HCT116 (cell line): ENCODE measurements at regions not wholly inside any gene's neighbourhood (a gene's known extent, or its start where the extent isn't known, plus 50 kb on each side); places are given as distances from the start of the nearest gene placed in this dataset.

Experiments used
- EZH2 ChIP-seq: fragments of 200-600 bp; sonication (generic); IDR thresholded peaks from 2 replicates; pipeline ENCODE4 v1.6.1; 2017; ENCODE audit warnings: antibody characterized with exemption, mixed run types
- POLR2A ChIP-seq: IDR thresholded peaks from 2 replicates; pipeline ENCODE4 v1.7.0; 2011; ENCODE audit warnings: borderline replicate concordance; ENCODE audit not compliant: insufficient read depth, insufficient read length; ENCODE audit errors: extremely low read depth
- POLR2AphosphoS5 ChIP-seq: IDR thresholded peaks from 2 replicates; pipeline ENCODE4 v1.6.1; 2011; ENCODE audit warnings: mild to moderate bottlenecking, low read depth, low read length, moderate library complexity
- SIN3A ChIP-seq: IDR thresholded peaks from 2 replicates; pipeline ENCODE4 v1.6.1; 2012; ENCODE audit warnings: low read depth
- ZFX ChIP-seq: fragments of 450-650 bp; IDR thresholded peaks from 2 replicates; pipeline ENCODE4 v1.6.1; 2017
- TF ChIP-seq, protein P1 (sequence below): IDR thresholded peaks from 2 replicates; pipeline ENCODE4 v1.6.1; 2012
- TF ChIP-seq, protein P2 (sequence below), 3 experiments: fragments of 200-600 bp in 1 of 3; sonication (generic) in 1 of 3; IDR thresholded peaks in 2 of 3; conservative IDR thresholded peaks in 1 of 3; 2 replicates each; pipeline ENCODE4 v1.5.1; 2012 to 2017; ENCODE audit warnings: low read depth in 2 of 3, low read length in 2 of 3, antibody characterized with exemption in 1 of 3, borderline replicate concordance in 1 of 3, control low read depth in 1 of 3, mild to moderate bottlenecking in 1 of 3, mixed read lengths in 1 of 3, mixed run types in 1 of 3, moderate library complexity in 1 of 3; ENCODE audit not compliant: insufficient read depth in 1 of 3
- TF ChIP-seq, protein P3 (sequence below): IDR thresholded peaks from 2 replicates; pipeline ENCODE4 v1.6.1; 2012; ENCODE audit warnings: low read depth

DNA sequence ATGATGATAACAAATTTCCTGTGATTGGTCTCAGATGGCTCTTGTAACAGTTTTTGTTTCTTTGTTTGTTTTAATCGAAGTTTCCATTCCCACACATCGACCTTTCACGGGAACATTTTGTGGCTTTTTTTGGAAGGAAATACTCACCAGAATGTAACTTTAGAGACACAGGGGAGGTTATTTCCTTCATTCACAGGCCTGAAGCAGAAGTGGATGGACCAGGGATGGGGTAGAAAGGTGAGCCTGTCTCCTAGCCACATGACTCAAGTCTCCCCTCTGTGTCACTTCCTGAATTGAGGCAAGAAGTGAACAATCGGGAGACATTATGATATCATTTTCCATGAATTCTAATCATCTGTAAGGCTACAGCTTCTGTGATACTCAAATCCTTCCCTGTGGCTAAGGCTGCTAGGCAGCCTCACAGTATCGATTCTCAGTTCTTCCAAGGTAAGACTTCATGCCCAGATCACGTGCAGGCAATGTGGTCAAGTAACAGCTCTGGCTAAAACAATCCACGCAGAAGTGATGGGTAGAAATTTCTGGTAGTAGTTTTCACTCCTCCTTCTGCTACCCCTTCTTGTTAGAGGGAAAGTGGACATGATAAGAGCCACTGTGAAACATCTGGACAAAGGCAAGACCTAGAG is 203.9 kb upstream of the NEBL start:
- TF ChIP-seq, protein P1, sequence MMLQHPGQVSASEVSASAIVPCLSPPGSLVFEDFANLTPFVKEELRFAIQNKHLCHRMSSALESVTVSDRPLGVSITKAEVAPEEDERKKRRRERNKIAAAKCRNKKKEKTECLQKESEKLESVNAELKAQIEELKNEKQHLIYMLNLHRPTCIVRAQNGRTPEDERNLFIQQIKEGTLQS: no peak
- TF ChIP-seq POLR2A (no peak), SIN3A (no peak), EZH2 (no peak), POLR2AphosphoS5 (no peak), ZFX (no peak)
- TF ChIP-seq, protein P2, sequence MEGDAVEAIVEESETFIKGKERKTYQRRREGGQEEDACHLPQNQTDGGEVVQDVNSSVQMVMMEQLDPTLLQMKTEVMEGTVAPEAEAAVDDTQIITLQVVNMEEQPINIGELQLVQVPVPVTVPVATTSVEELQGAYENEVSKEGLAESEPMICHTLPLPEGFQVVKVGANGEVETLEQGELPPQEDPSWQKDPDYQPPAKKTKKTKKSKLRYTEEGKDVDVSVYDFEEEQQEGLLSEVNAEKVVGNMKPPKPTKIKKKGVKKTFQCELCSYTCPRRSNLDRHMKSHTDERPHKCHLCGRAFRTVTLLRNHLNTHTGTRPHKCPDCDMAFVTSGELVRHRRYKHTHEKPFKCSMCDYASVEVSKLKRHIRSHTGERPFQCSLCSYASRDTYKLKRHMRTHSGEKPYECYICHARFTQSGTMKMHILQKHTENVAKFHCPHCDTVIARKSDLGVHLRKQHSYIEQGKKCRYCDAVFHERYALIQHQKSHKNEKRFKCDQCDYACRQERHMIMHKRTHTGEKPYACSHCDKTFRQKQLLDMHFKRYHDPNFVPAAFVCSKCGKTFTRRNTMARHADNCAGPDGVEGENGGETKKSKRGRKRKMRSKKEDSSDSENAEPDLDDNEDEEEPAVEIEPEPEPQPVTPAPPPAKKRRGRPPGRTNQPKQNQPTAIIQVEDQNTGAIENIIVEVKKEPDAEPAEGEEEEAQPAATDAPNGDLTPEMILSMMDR (IDR thresholded peaks at IDR 0.05 in 2 of 3, conservative IDR thresholded peaks at IDR 0.05 in 1 of 3; ENCODE audit: borderline replicate concordance in 1 of 3, insufficient read depth in 1 of 3, low read depth in 2 of 3, low read length in 2 of 3): no peak
- TF ChIP-seq, protein P3, sequence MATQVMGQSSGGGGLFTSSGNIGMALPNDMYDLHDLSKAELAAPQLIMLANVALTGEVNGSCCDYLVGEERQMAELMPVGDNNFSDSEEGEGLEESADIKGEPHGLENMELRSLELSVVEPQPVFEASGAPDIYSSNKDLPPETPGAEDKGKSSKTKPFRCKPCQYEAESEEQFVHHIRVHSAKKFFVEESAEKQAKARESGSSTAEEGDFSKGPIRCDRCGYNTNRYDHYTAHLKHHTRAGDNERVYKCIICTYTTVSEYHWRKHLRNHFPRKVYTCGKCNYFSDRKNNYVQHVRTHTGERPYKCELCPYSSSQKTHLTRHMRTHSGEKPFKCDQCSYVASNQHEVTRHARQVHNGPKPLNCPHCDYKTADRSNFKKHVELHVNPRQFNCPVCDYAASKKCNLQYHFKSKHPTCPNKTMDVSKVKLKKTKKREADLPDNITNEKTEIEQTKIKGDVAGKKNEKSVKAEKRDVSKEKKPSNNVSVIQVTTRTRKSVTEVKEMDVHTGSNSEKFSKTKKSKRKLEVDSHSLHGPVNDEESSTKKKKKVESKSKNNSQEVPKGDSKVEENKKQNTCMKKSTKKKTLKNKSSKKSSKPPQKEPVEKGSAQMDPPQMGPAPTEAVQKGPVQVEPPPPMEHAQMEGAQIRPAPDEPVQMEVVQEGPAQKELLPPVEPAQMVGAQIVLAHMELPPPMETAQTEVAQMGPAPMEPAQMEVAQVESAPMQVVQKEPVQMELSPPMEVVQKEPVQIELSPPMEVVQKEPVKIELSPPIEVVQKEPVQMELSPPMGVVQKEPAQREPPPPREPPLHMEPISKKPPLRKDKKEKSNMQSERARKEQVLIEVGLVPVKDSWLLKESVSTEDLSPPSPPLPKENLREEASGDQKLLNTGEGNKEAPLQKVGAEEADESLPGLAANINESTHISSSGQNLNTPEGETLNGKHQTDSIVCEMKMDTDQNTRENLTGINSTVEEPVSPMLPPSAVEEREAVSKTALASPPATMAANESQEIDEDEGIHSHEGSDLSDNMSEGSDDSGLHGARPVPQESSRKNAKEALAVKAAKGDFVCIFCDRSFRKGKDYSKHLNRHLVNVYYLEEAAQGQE: no peak
